ENCODE measurements at regions not wholly inside any gene's neighbourhood (a gene's known extent, or its start where the extent isn't known, plus 50 kb on each side); places are given as distances from the start of the nearest gene placed in this dataset.

DNA sequence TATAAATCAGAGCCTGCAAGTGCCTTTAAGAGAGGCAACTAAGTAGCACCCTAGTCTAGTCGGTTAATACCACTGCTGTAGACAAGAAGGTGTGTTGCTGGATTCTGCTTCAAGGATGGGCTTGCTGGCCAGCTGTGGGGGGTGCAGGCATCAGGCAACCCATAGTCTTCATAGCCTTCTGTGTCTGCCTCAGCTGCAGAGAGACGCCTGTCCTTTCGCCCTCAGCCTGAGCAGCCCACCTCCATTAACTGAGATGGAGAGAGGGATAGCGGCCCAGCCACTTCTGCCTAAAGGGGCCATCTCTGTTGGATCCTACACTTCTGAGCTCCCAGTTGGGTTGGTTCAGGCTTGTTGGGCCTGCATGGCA lies 123.7 kb upstream of the MLIP start:
- TF ChIP-seq, protein P1, sequence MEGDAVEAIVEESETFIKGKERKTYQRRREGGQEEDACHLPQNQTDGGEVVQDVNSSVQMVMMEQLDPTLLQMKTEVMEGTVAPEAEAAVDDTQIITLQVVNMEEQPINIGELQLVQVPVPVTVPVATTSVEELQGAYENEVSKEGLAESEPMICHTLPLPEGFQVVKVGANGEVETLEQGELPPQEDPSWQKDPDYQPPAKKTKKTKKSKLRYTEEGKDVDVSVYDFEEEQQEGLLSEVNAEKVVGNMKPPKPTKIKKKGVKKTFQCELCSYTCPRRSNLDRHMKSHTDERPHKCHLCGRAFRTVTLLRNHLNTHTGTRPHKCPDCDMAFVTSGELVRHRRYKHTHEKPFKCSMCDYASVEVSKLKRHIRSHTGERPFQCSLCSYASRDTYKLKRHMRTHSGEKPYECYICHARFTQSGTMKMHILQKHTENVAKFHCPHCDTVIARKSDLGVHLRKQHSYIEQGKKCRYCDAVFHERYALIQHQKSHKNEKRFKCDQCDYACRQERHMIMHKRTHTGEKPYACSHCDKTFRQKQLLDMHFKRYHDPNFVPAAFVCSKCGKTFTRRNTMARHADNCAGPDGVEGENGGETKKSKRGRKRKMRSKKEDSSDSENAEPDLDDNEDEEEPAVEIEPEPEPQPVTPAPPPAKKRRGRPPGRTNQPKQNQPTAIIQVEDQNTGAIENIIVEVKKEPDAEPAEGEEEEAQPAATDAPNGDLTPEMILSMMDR (IDR thresholded peaks at IDR 0.05) = no peak
- TF ChIP-seq POLR2A (IDR thresholded peaks at IDR 0.05) = no peak
